HG02943 (cell line): ENCODE measurements at regions not wholly inside any gene's neighbourhood (a gene's known extent, or its start where the extent isn't known, plus 50 kb on each side); places are given as distances from the start of the nearest gene placed in this dataset.

Source experiments
- ATAC-seq: cut with Tn5 transposase; IDR thresholded peaks from one replicate; pipeline ENCODE4 v1.9.1; 2021; ENCODE audit warnings: mild to moderate bottlenecking, low read depth, moderate library complexity; ENCODE audit not compliant: unreplicated experiment

GRCh38 chr16:86791287-86792035, 213.1 kb downstream of the FOXL1 start:
- ATAC-seq = no peak

- ATAC-seq = no peak
These were observed 216.0 kb downstream of the FOXL1 start for GRCh38 chr16:86794216-86794864.

- ATAC-seq = no peak
These were observed 219.4 kb downstream of the FOXL1 start for GRCh38 chr16:86797700-86798099.

GRCh38 chr16:86798247-86799041, 220.1 kb downstream of the FOXL1 start:
- ATAC-seq = no peak

- ATAC-seq = no peak
These were observed 221.0 kb downstream of the FOXL1 start for GRCh38 chr16:86799367-86799766.

GRCh38 chr16:86800894-86801293, 222.5 kb downstream of the FOXL1 start:
- no peak for ATAC-seq

- ATAC-seq = no peak
These were observed 223.7 kb downstream of the FOXL1 start for GRCh38 chr16:86802013-86802412.

- ATAC-seq = no peak
These were observed 226.8 kb downstream of the FOXL1 start for GRCh38 chr16:86805188-86805587.

GRCh38 chr16:86806181-86806837, 228.0 kb downstream of the FOXL1 start:
- no peak for ATAC-seq

GRCh38 chr16:86806838-86807351, 228.5 kb downstream of the FOXL1 start:
- no peak for ATAC-seq

GRCh38 chr16:86808863-86809444, 230.6 kb downstream of the FOXL1 start:
- ATAC-seq = no peak

GRCh38 chr16:86809458-86809955, 231.2 kb downstream of the FOXL1 start:
- ATAC-seq = no peak

GRCh38 chr16:86810062-86810461, 231.7 kb downstream of the FOXL1 start:
- ATAC-seq = no peak

GRCh38 chr16:86812363-86812970, 234.1 kb downstream of the FOXL1 start:
- ATAC-seq = no peak

- ATAC-seq = no peak
These were observed 235.9 kb downstream of the FOXL1 start for GRCh38 chr16:86814256-86814655.

- no peak for ATAC-seq
These were observed 238.7 kb downstream of the FOXL1 start for GRCh38 chr16:86816930-86817625.

GRCh38 chr16:86818671-86819532, 240.6 kb downstream of the FOXL1 start:
- no peak for ATAC-seq

- no peak for ATAC-seq
These were observed 241.2 kb downstream of the FOXL1 start for GRCh38 chr16:86819533-86819892.
